ENCODE measurements at regions not wholly inside any gene's neighbourhood (a gene's known extent, or its start where the extent isn't known, plus 50 kb on each side); places are given as distances from the start of the nearest gene placed in this dataset.

- TF ChIP-seq POLR2A (IDR thresholded peaks at IDR 0.05) (no peak), CTCF (IDR thresholded peaks at IDR 0.05) (no peak), EP300 (IDR thresholded peaks at IDR 0.05) (no peak), POLR2AphosphoS5 (IDR thresholded peaks at IDR 0.05) (no peak)
Observed at GRCh38 chr13:80469105-80469852, 128.4 kb upstream of the SPRY2 start.

All from sigmoid colon (tissue), 4 donors.